ENCODE measurements at regions not wholly inside any gene's neighbourhood (a gene's known extent, or its start where the extent isn't known, plus 50 kb on each side); places are given as distances from the start of the nearest gene placed in this dataset.
"Not testable (repeated sequence)": the region's sequence is repeated elsewhere in the genome, so short reads cannot be mapped to it uniquely, and the experiment has no call there.

DNA sequence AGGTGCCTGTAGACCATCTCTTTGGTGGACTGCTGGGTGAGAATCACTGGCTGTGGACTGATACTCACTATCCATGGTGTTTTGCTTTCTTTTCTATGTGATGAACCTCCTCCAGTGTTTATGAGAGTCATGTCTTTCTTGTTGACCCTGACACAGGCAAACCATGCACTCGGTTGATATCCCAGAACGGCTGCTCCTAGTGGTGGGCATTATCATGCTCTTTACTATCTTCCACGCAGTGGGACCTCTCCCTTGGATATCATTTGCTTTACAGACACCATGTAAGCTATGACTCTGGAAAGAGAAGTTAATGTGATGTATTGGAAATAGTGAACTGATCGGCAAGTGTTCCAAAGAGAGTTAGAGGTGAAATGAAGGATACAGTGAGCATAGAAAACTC lies 1455.6 kb downstream of the BRINP3 start:
- Histone ChIP-seq H3K36me3 (ENCODE audit: control insufficient read depth, insufficient read depth, low read length) (no peaks in the 10 kb centered on the region), H3K4me1 (ENCODE audit: control insufficient read depth, insufficient read depth, low read length) (no peaks in the 10 kb centered on the region), H3K27me3 (ENCODE audit: control insufficient read depth, insufficient read depth, low read length) (no peaks in the 10 kb centered on the region), H3K4me3 (ENCODE audit: low read length) (no peak overlapping the region), H3K9ac (ENCODE audit: low read length) (no peak overlapping the region), H3K27ac (ENCODE audit: low read depth, low read length) (no peak overlapping the region)

DNA sequence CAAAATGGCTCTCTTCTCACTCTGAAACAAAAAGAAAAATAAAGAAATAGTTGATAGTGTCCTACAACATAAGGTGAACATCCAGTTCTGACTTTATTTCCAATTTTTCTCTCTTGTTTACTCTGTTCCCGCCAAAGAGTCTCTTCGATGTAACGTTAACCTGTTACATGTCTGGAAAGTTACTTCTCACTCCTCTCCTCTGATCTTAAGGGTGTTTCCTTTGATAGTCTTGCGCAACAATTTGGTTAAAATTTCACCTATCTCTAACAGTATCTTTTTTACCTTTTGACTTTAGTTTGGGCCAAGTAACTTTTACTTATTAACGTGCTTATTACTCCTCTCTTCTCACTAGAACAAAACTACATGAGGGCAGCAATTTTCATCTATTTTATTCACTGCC lies 1450.2 kb downstream of the BRINP3 start:
- Histone ChIP-seq H3K9ac (ENCODE audit: low read length) (no peak overlapping the region), H3K36me3 (ENCODE audit: control insufficient read depth, insufficient read depth, low read length) (no peaks in the 10 kb centered on the region), H3K4me1 (ENCODE audit: control insufficient read depth, insufficient read depth, low read length) (no peaks in the 10 kb centered on the region), H3K27ac (ENCODE audit: low read depth, low read length) (no peak overlapping the region), H3K4me3 (ENCODE audit: low read length) (no peak overlapping the region), H3K27me3 (ENCODE audit: control insufficient read depth, insufficient read depth, low read length) (no peaks in the 10 kb centered on the region)

DNA sequence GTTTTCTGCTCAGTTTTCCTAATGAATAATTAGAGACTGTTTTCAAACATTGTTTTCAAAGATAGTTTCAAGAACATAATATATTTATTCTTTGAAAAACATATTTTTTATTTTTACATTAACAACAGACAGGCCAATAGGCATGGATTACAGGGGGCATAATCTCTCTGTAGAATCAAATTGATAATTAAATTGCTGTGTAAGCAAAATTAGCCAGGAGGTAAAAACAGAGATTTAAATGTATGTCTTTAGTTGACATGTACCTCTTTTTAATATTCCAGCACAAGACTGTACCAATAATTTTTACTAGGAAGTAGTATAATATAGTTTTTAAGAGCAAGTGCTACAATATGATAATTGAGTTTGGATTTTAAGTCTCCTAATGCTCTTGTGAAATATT lies 1444.5 kb downstream of the BRINP3 start:
- Histone ChIP-seq H3K9ac (ENCODE audit: low read length) (no peak overlapping the region), H3K4me1 (ENCODE audit: control insufficient read depth, insufficient read depth, low read length) (no peaks in the 10 kb centered on the region), H3K36me3 (ENCODE audit: control insufficient read depth, insufficient read depth, low read length) (no peaks in the 10 kb centered on the region), H3K27ac (ENCODE audit: low read depth, low read length) (no peak overlapping the region), H3K4me3 (ENCODE audit: low read length) (no peak overlapping the region), H3K27me3 (ENCODE audit: control insufficient read depth, insufficient read depth, low read length) (no peaks in the 10 kb centered on the region)

DNA sequence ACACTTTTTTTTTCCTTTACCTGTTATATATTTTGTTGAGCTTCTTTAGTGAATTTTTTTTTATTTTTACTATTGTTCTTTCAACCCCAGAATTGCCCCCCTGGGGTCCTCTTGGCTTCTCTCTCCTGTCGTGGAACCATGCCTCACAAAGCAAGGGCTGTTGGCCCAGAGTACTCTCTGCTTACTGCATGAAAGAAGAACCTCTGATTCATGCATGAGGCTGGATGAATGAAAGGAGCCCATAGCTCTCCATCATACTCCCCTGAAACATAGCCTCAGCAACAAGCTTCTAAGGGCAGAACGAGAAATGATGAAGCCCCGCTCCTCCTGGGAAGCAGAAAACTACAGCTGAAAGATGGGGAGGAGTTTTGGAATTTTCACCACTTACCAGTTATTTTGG lies 1441.0 kb downstream of the BRINP3 start:
- no peaks in the 10 kb centered on the region for H3K27me3 ChIP-seq (ENCODE audit: control insufficient read depth, insufficient read depth, low read length)
- no peaks in the 10 kb centered on the region for H3K4me1 ChIP-seq (ENCODE audit: control insufficient read depth, insufficient read depth, low read length)
- no peak overlapping the region for H3K27ac ChIP-seq (ENCODE audit: low read depth, low read length)
- H3K4me3 ChIP-seq (ENCODE audit: low read length), result no peak overlapping the region
- H3K36me3 ChIP-seq (ENCODE audit: control insufficient read depth, insufficient read depth, low read length), result no peaks in the 10 kb centered on the region
- no peak overlapping the region for H3K9ac ChIP-seq (ENCODE audit: low read length)

DNA sequence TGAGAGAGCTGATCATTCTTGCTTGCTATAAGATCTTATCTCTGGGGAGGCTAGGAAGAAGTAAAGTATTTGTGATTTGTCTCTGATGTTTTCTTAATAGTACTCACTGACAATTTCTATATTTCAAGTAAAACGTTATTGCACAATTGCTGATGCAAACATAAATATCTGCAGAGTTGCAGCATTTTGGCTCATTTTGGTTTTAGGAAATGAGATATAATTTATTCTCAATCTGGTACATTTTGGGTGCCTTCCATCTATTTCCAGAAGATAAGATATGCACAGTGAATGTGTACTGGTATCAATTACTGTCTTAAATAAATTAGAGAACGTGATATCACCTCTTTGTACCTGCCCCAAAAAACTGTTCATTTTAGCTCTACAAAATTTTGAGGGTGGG lies 1431.5 kb downstream of the BRINP3 start:
- Histone ChIP-seq H3K9ac (ENCODE audit: low read length) (no peak overlapping the region), H3K4me1 (ENCODE audit: control insufficient read depth, insufficient read depth, low read length) (no peaks in the 10 kb centered on the region), H3K4me3 (ENCODE audit: low read length) (no peak overlapping the region), H3K36me3 (ENCODE audit: control insufficient read depth, insufficient read depth, low read length) (no peaks in the 10 kb centered on the region), H3K27ac (ENCODE audit: low read depth, low read length) (no peak overlapping the region), H3K27me3 (ENCODE audit: control insufficient read depth, insufficient read depth, low read length) (no peaks in the 10 kb centered on the region)

DNA sequence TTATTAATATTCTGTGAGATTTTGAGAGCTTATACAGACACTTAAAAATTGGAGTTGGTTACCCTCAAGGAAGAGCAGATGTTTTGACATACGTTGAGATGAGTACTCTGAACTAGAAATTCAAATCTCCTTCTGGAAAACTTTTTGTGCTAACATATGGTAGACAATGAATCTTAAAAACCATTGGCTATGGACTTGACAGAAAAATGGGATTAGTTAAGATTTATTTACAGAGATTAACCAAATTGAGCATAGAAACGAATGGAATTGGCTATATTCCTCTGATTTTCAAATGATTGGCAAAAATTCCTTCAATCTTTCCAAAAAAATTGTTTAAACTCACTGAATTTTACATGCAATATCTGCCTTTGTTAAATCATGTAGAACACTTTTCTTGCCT lies 1392.9 kb downstream of the BRINP3 start:
- H3K27ac ChIP-seq (ENCODE audit: low read depth, low read length), result no peak overlapping the region
- H3K36me3 ChIP-seq (ENCODE audit: control insufficient read depth, insufficient read depth, low read length), result no peaks in the 10 kb centered on the region
- H3K9ac ChIP-seq (ENCODE audit: low read length), result no peak overlapping the region
- H3K4me1 ChIP-seq (ENCODE audit: control insufficient read depth, insufficient read depth, low read length), result no peaks in the 10 kb centered on the region
- no peak overlapping the region for H3K4me3 ChIP-seq (ENCODE audit: low read length)
- H3K27me3 ChIP-seq (ENCODE audit: control insufficient read depth, insufficient read depth, low read length), result no peaks in the 10 kb centered on the region

DNA sequence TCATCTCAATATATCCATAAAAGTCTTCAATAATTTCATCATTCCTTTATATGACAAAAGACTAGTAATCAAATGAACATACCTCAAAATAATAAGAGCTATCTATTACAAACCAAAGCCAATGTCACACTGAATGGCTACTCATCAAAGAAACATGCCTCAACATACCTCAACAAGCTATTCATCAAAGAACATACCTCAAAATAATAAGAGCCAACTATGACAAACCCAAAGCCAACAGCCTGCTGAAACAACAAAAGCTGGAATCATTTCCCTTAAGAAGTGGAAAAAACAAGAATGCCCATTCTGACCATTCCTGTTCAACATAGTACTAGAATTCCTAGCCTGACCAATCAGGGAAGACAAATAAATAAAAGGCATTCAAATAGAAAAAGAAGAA lies 1373.7 kb downstream of the BRINP3 start:
- Histone ChIP-seq H3K27me3 (ENCODE audit: control insufficient read depth, insufficient read depth, low read length) (no peaks in the 10 kb centered on the region), H3K27ac (ENCODE audit: low read depth, low read length) (no peak overlapping the region), H3K4me3 (ENCODE audit: low read length) (no peak overlapping the region), H3K36me3 (ENCODE audit: control insufficient read depth, insufficient read depth, low read length) (no peaks in the 10 kb centered on the region), H3K9ac (ENCODE audit: low read length) (no peak overlapping the region), H3K4me1 (ENCODE audit: control insufficient read depth, insufficient read depth, low read length) (no peaks in the 10 kb centered on the region)

DNA sequence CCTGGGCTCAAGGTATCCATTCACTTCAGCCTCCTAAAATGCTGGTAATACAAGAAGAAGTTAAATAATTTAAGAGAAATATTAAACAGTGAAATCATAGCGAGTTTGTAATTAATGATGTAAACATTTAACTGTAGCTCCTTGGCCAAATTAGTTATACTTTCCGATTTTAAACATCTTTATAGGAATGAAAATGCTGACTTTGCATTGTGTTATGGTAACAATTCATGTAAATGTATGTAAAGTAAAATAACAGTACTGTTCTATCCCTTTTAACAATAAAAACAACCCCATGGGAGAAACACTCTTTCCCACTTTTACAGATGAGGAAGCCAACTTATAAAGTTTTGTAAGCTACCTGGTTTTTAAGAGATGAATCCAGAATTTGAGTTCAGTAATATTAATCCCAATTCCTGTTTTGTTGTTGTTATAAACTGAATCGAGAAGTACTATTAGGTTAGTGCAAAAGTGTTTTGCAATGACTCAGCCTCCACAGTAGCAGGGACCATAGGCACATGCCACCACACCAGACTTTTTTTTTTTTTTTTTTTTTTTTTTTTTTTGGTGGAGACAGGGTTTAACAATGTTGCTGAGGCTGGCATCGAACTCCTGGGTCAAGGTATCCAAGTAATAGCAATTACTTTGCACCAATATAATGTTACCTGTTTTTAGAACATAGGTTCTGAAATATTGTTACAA lies 1360.4 kb downstream of the BRINP3 start:
- no peaks in the 10 kb centered on the region for H3K36me3 ChIP-seq (ENCODE audit: control insufficient read depth, insufficient read depth, low read length)
- no peaks in the 10 kb centered on the region for H3K27me3 ChIP-seq (ENCODE audit: control insufficient read depth, insufficient read depth, low read length)
- H3K4me1 ChIP-seq (ENCODE audit: control insufficient read depth, insufficient read depth, low read length), result no peaks in the 10 kb centered on the region
- no peak overlapping the region for H3K9ac ChIP-seq (ENCODE audit: low read length)
- no peak overlapping the region for H3K4me3 ChIP-seq (ENCODE audit: low read length)
- H3K27ac ChIP-seq (ENCODE audit: low read depth, low read length), result no peak overlapping the region

DNA sequence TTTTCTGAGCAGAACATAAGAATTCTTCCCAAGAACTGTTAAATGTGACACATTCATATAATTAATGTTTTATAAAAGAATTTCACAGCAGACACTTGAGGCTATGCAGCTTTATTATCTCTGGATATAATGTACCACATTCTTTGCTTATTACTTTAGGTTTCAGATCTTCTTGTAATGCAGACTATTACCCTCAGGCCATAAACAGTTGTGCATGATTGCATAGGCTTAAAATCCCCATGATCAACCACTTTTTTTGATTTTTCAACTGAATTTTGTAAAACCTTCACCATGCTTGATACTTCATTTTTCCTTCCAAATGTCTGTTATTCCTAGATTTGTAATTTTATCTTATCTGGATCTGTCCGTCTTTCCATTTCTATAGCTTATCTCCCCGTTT lies 1355.7 kb downstream of the BRINP3 start:
- H3K4me1 ChIP-seq (ENCODE audit: control insufficient read depth, insufficient read depth, low read length), result no peaks in the 10 kb centered on the region
- no peaks in the 10 kb centered on the region for H3K27me3 ChIP-seq (ENCODE audit: control insufficient read depth, insufficient read depth, low read length)
- no peak overlapping the region for H3K4me3 ChIP-seq (ENCODE audit: low read length)
- no peak overlapping the region for H3K27ac ChIP-seq (ENCODE audit: low read depth, low read length)
- H3K36me3 ChIP-seq (ENCODE audit: control insufficient read depth, insufficient read depth, low read length), result no peaks in the 10 kb centered on the region
- H3K9ac ChIP-seq (ENCODE audit: low read length), result no peak overlapping the region

DNA sequence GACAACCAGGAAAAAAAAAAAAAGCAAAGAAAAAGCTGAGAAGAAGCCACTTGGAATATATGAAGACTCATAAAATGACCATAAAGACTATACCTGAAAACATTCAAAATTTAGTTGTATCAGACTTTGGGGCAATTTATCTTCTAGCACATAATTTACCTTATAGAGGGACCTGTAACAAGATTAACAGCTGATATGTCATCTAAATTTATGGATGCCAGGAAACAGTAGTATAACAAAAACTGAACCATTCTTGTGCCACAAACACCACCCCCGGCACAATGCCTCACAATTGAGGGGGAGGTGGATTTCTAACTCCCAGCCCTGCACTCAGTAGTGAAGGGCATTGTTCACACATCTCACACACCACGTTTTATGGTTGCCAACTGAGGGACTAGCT lies 1352.0 kb downstream of the BRINP3 start:
- Histone ChIP-seq H3K27ac (ENCODE audit: low read depth, low read length) (no peak overlapping the region), H3K36me3 (ENCODE audit: control insufficient read depth, insufficient read depth, low read length) (no peaks in the 10 kb centered on the region), H3K9ac (ENCODE audit: low read length) (no peak overlapping the region), H3K4me1 (ENCODE audit: control insufficient read depth, insufficient read depth, low read length) (no peaks in the 10 kb centered on the region), H3K4me3 (ENCODE audit: low read length) (no peak overlapping the region), H3K27me3 (ENCODE audit: control insufficient read depth, insufficient read depth, low read length) (no peaks in the 10 kb centered on the region)

DNA sequence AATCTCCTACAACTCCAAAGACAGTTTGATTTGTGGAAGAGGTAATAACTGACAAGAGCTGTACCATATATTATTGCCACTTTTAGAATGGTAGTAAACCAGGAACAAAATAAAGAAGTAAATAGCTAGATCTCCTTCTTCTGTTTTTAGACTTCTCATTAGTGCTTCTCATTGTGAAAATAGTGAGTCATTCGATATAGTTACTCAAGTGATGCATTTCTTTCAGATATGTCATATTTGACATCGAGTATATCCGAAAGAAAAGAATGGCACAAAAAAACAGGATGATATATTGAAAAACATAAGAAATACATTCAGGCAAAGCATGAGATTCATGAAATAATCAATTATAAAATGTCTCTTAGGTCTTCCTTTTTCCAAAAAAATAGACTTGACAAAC lies 1346.1 kb downstream of the BRINP3 start:
- Histone ChIP-seq H3K4me3 (ENCODE audit: low read length) (no peak overlapping the region), H3K4me1 (ENCODE audit: control insufficient read depth, insufficient read depth, low read length) (no peaks in the 10 kb centered on the region), H3K36me3 (ENCODE audit: control insufficient read depth, insufficient read depth, low read length) (no peaks in the 10 kb centered on the region), H3K9ac (ENCODE audit: low read length) (no peak overlapping the region), H3K27me3 (ENCODE audit: control insufficient read depth, insufficient read depth, low read length) (no peaks in the 10 kb centered on the region), H3K27ac (ENCODE audit: low read depth, low read length) (no peak overlapping the region)

DNA sequence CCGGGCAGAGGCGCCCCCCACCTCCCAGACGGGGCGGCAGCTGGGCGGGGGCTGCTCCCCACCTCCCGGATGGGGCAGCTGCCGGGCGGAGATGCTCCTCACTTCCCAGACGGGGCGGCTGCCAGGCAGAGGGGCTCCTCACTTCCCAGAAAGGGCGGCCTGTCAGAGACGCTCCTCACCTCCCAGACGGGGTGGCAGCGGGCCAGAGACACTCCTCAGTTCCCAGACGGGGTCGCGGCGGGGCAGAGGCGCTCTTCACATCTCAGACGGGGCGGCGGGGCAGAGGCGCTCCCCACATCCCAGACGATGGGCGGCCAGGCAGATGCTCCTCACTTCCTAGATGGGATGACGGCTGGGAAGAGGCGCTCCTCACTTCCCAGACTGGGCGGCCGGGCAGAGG lies 1337.9 kb downstream of the BRINP3 start:
- H3K4me1 ChIP-seq (ENCODE audit: control insufficient read depth, insufficient read depth, low read length); H3K36me3 ChIP-seq (ENCODE audit: control insufficient read depth, insufficient read depth, low read length); H3K9ac ChIP-seq (ENCODE audit: low read length); H3K27me3 ChIP-seq (ENCODE audit: control insufficient read depth, insufficient read depth, low read length); H3K4me3 ChIP-seq (ENCODE audit: low read length); H3K27ac ChIP-seq (ENCODE audit: low read depth, low read length): not testable (repeated sequence)

DNA sequence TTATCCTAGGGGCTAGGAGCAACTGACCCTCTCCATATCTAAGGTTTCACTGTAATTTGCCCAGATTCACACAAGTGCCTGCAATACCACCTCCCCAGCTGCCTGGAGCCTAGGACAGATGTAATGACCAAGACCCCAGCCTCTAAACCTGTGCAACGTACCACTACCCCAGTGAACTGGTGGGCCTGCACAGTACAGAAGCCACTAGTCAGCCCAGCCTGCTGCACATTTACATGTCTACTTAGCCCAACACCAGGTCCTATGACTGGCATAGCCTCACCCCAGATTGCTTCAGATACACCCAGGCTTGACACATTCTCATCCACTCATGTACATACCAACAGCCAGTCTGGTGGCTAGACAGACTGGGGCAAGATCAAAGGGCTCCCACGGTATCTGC lies 1336.6 kb downstream of the BRINP3 start:
- H3K36me3 ChIP-seq (ENCODE audit: control insufficient read depth, insufficient read depth, low read length), result no peaks in the 10 kb centered on the region
- no peaks in the 10 kb centered on the region for H3K4me1 ChIP-seq (ENCODE audit: control insufficient read depth, insufficient read depth, low read length)
- no peak overlapping the region for H3K4me3 ChIP-seq (ENCODE audit: low read length)
- no peaks in the 10 kb centered on the region for H3K27me3 ChIP-seq (ENCODE audit: control insufficient read depth, insufficient read depth, low read length)
- no peak overlapping the region for H3K9ac ChIP-seq (ENCODE audit: low read length)
- no peak overlapping the region for H3K27ac ChIP-seq (ENCODE audit: low read depth, low read length)
